Astrocyte (in vitro differentiated cells and primary cell): ENCODE measurements at regions not wholly inside any gene's neighbourhood (a gene's known extent, or its start where the extent isn't known, plus 50 kb on each side); places are given as distances from the start of the nearest gene placed in this dataset.
"Not testable (repeated sequence)": the region's sequence is repeated elsewhere in the genome, so short reads cannot be mapped to it uniquely, and the experiment has no call there.

Experiments used
- DNase-seq: peaks from one replicate; pipeline ENCODE4 v3.0.0-alpha.2; 2010; ENCODE audit warnings: low read depth
- FAIRE-seq: peaks from 2 replicates; lab custom pipeline; 2011; peaks lifted over from hg19 to GRCh38; lab: Jason Lieb, UNC
- H2AFZ ChIP-seq: 2 replicates; pipeline ENCODE4 v1.6.0; 2012; ENCODE audit warnings: low read depth, low read length, inconsistent platforms
- H3K27ac ChIP-seq: 2 replicates; pipeline ENCODE4 v1.5.1; 2011; ENCODE audit warnings: low read depth, low read length, inconsistent platforms
- H3K27me3 ChIP-seq: 2 replicates; pipeline ENCODE4 v1.6.0; 2011; ENCODE audit warnings: low read length, inconsistent platforms; ENCODE audit not compliant: insufficient read depth
- H3K36me3 ChIP-seq: 2 replicates; pipeline ENCODE4 v1.5.1; 2011; ENCODE audit warnings: low read length, inconsistent platforms; ENCODE audit not compliant: insufficient read depth
- H3K4me1 ChIP-seq: 2 replicates; pipeline ENCODE4 v1.5.1; 2011; ENCODE audit warnings: low read length, inconsistent platforms; ENCODE audit not compliant: insufficient read depth
- H3K4me2 ChIP-seq: 2 replicates; pipeline ENCODE4 v1.6.0; 2012; ENCODE audit warnings: low read length, inconsistent platforms
- H3K4me3 ChIP-seq: 2 replicates; pipeline ENCODE4 v1.5.1; 2011; ENCODE audit warnings: low read depth, mild to moderate bottlenecking, low read length, inconsistent platforms; ENCODE audit not compliant: insufficient read depth
- H3K79me2 ChIP-seq: 2 replicates; pipeline ENCODE4 v1.6.0; 2012; ENCODE audit warnings: mild to moderate bottlenecking, low read length, inconsistent platforms; ENCODE audit not compliant: insufficient read depth
- H3K9ac ChIP-seq: 2 replicates; pipeline ENCODE4 v1.6.0; 2012; ENCODE audit warnings: mild to moderate bottlenecking, low read length, inconsistent platforms
- H3K9me3 ChIP-seq: 2 replicates; pipeline ENCODE4 v1.5.1; 2012; ENCODE audit warnings: low read depth, mild to moderate bottlenecking, low read length, inconsistent platforms; ENCODE audit not compliant: insufficient read depth
- H4K20me1 ChIP-seq: 2 replicates; pipeline ENCODE4 v1.6.0; 2012; ENCODE audit warnings: low read length, inconsistent platforms; ENCODE audit not compliant: insufficient read depth
- H3K27ac Mint-ChIP-seq: one replicate; pipeline ENCODE4 v1.8.0; 2021; ENCODE audit warnings: mild to moderate bottlenecking, mixed read lengths; ENCODE audit not compliant: unreplicated experiment
- H3K27me3 Mint-ChIP-seq: one replicate; pipeline ENCODE4 v1.8.0; 2021; ENCODE audit warnings: low read depth, mixed read lengths; ENCODE audit not compliant: unreplicated experiment
- H3K36me3 Mint-ChIP-seq: one replicate; pipeline ENCODE4 v1.8.0; 2021; ENCODE audit warnings: low read depth, mixed read lengths; ENCODE audit not compliant: unreplicated experiment
- H3K4me1 Mint-ChIP-seq: one replicate; pipeline ENCODE4 v1.8.0; 2021; ENCODE audit warnings: low read depth, mixed read lengths; ENCODE audit not compliant: unreplicated experiment
- H3K4me3 Mint-ChIP-seq: one replicate; pipeline ENCODE4 v1.8.0; 2021; ENCODE audit warnings: mild to moderate bottlenecking, moderate library complexity, mixed read lengths; ENCODE audit not compliant: unreplicated experiment
- H3K9me3 Mint-ChIP-seq: one replicate; pipeline ENCODE4 v1.8.0; 2021; ENCODE audit warnings: mild to moderate bottlenecking, mixed read lengths; ENCODE audit not compliant: unreplicated experiment

DNA sequence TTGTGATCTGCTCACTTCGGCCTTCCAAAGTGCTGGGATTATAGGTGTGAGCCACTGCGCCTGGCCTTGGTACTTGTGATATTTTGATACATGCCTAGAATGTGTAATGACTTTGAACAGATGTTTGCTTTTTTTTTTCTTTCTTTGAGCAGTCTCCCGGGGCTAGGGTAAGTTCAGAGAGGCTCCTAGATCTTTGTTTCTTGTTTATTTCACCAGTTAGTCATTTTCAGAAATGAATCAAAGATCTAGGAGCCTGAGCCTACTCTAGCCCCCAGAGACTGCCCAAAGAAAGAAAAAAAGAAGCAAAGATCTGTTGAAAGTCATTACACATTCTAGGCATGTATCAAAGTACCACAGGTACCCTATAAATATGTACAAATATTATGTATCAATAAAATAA lies 66.3 kb downstream of the NPIPB11 start:
- not testable (repeated sequence) for H3K27me3 Mint-ChIP-seq, H3K4me1 ChIP-seq, H3K27me3 ChIP-seq, H2AFZ ChIP-seq, H3K4me3 Mint-ChIP-seq, H3K4me2 ChIP-seq, H3K9me3 ChIP-seq, H3K36me3 ChIP-seq, H3K4me1 Mint-ChIP-seq, H3K9ac ChIP-seq, H4K20me1 ChIP-seq, H3K36me3 Mint-ChIP-seq, H3K27ac Mint-ChIP-seq, H3K79me2 ChIP-seq, H3K4me3 ChIP-seq, DNase-seq, FAIRE-seq, H3K27ac ChIP-seq, H3K9me3 Mint-ChIP-seq

DNA sequence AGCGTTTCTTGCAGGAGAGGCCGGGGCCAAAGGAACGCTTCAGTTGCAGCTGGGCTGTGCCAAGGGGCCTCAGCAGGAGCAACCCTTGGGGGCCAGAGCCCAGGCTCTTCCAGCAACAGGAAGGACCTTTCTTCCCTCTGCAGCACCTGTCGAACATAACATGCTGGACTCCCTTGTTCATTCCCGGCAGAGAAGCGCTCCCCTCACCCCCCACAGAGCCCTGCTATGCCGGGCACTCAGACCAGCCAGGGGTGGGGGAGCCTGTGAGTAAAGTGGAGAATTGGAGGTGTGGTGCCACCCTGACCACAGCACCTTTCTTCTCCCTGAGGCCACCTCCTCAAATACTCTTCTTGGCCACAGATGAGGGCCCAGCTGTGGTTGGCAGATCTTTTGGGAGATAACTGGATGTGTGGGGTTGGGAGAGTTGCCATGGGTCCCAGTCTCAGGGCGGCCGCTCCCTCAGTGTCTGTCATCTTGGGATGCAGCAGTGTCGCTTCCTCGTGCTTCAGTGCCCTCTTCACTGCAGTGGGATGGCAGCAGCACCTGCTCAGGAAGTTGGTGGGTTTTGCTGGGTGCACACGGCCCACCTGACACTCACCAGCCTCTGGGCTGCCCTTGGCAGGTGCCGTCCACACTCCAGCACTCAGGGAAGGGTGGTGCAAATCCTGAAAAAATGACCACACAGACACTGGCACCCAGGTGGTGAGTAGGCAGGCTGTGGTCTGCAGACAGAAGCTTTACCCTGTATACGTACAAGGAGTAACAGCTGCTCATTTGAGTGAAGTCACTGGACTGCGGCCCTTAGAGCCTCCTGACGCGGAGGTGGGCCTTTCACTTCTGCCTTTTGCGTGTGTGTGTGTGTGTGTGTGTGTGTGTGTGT lies 67.5 kb downstream of the NPIPB11 start:
- H3K4me2 ChIP-seq, H3K4me3 ChIP-seq, H3K4me3 Mint-ChIP-seq, H3K9ac ChIP-seq, H3K36me3 ChIP-seq, H3K4me1 ChIP-seq, DNase-seq, H2AFZ ChIP-seq, H3K36me3 Mint-ChIP-seq, H3K27me3 ChIP-seq, H4K20me1 ChIP-seq, H3K9me3 ChIP-seq, H3K9me3 Mint-ChIP-seq, H3K27ac ChIP-seq, H3K79me2 ChIP-seq, FAIRE-seq, H3K27ac Mint-ChIP-seq, H3K27me3 Mint-ChIP-seq, H3K4me1 Mint-ChIP-seq: not testable (repeated sequence)

DNA sequence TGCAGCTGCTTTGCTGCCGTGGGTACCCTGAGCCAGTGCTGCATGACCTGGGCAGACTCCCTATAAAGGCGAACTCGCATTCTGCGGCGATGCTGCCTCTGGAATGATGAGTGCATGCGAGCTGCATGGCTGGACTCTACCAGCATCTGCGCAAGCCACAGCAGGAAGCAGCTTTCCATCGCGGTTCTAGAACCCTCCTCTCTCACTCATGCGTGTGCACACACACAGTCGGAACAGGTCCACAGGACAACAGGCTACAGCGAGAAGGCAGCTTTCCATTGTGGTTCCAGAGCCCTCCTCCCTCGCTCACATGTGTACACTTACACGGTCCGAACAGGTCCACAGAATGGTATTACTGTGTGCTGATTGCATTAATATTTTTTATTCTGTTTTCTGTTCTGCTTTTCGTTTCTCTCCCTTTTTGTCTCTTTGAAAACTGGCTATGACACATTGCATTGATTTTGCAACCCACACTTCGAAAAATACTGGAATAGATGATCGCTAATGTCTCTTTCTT lies 69.1 kb downstream of the NPIPB11 start:
- H3K36me3 ChIP-seq, H3K27ac ChIP-seq, H4K20me1 ChIP-seq, H3K4me2 ChIP-seq, H3K9me3 Mint-ChIP-seq, H3K9me3 ChIP-seq, H3K4me3 Mint-ChIP-seq, H3K79me2 ChIP-seq, H3K27me3 ChIP-seq, H3K4me1 Mint-ChIP-seq, H3K4me3 ChIP-seq, FAIRE-seq, DNase-seq, H2AFZ ChIP-seq, H3K36me3 Mint-ChIP-seq, H3K9ac ChIP-seq, H3K4me1 ChIP-seq, H3K27ac Mint-ChIP-seq, H3K27me3 Mint-ChIP-seq: not testable (repeated sequence)

DNA sequence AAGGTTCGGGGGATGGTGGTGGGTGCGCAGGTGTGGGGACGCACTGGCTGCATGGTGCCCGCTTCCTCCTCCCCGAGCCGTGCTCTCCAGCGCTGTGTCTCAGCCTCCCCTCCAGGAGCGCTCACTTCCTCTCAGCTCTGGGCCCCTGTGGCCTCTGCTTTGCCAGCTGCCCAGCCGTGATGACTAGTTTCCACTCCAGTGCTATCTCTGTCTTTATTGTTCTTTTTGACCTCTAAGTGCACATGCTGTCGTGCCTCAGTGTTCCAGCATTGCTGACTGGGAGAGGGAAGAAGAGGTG lies 71.0 kb downstream of the NPIPB11 start:
- not testable (repeated sequence) for H3K4me1 Mint-ChIP-seq, H3K4me1 ChIP-seq, H3K9me3 ChIP-seq, H3K9ac ChIP-seq, H3K27ac Mint-ChIP-seq, H2AFZ ChIP-seq, H3K9me3 Mint-ChIP-seq, FAIRE-seq, H3K79me2 ChIP-seq, H3K36me3 ChIP-seq, H3K27me3 ChIP-seq, H3K4me3 ChIP-seq, H3K36me3 Mint-ChIP-seq, H3K27ac ChIP-seq, H4K20me1 ChIP-seq, DNase-seq, H3K4me2 ChIP-seq, H3K4me3 Mint-ChIP-seq, H3K27me3 Mint-ChIP-seq

DNA sequence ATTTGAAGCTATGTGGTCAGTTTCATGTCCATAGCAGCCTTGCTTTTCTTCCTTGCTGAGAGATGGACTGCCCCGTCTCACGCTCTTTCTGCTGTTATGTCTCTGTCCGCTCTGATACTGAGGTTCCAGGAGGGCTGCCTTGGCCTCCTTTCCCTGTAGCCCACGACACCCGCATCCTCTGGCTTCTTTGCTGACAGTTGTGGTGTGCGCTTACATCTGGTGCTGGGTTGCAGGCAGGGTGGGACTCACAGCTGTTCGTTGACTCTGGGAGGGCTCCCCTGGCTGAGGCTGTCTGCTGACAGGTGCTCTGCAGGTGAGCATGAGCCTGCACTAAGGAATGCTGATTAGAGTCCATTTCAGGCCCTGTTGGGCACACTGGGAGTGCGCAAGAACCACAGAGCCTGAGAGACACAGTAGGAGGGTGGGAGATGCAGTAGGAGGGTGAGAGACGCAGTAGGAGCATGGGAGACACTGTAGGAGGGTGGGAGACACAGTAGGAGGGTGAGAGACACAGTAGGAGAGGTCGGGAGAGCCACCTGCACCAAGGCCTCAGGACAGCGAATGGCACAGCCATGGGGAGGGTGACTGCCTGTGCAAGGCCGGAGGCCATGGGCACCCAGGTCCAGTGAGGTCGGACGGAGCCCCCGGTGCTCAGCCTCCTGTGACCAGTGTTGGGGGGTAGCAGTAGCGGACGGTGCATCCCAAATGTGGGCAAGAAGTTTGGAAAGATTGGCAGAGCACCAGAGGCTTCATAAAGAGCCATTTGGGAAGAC lies 71.5 kb downstream of the NPIPB11 start:
- H3K27me3 Mint-ChIP-seq, H3K27ac Mint-ChIP-seq, H2AFZ ChIP-seq, H3K4me1 Mint-ChIP-seq, H3K27me3 ChIP-seq, H3K9me3 ChIP-seq, H3K27ac ChIP-seq, H3K36me3 ChIP-seq, H3K36me3 Mint-ChIP-seq, H3K4me2 ChIP-seq, H3K79me2 ChIP-seq, FAIRE-seq, H3K9ac ChIP-seq, H3K9me3 Mint-ChIP-seq, H3K4me3 ChIP-seq, DNase-seq, H3K4me1 ChIP-seq, H4K20me1 ChIP-seq: not testable (repeated sequence)
- peak overlapping the region; percentile 34 for H3K4me3 Mint-ChIP-seq
